Liver (tissue), 8 donors: ENCODE measurements at regions not wholly inside any gene's neighbourhood (a gene's known extent, or its start where the extent isn't known, plus 50 kb on each side); places are given as distances from the start of the nearest gene placed in this dataset.

ENCODE experiments used
- DNase-seq: peaks from one replicate; pipeline ENCODE4 v3.0.0-alpha.2; 2017; ENCODE audit warnings: low spot score
- H3K27ac ChIP-seq, 2 donors: one replicate each; pipeline ENCODE4 v1.7.0; 2013; ENCODE audit warnings: inconsistent platforms in 2 of 2, low read length in 2 of 2, control low read depth in 1 of 2, low read depth in 1 of 2, mild to moderate bottlenecking in 1 of 2
- H3K27me3 ChIP-seq, 4 donors: one replicate each; pipeline versions ENCODE4 v1.6.1 to v1.7.0; 2013; ENCODE audit warnings: low read length in 3 of 4, inconsistent platforms in 1 of 4, mild to moderate bottlenecking in 1 of 4, moderate library complexity in 1 of 4; ENCODE audit not compliant: control insufficient read depth in 4 of 4, insufficient read depth in 4 of 4
- H3K36me3 ChIP-seq, 4 donors: one replicate each; pipeline versions ENCODE4 v1.6.1 to v1.7.0; 2013; ENCODE audit warnings: low read length in 3 of 4, mild to moderate bottlenecking in 3 of 4, low read depth in 1 of 4, moderate library complexity in 1 of 4; ENCODE audit not compliant: control insufficient read depth in 4 of 4, insufficient read depth in 3 of 4
- H3K4me1 ChIP-seq, 4 donors: one replicate each; pipeline versions ENCODE4 v1.6.1 to v1.7.0; 2013; ENCODE audit warnings: low read length in 3 of 4, mild to moderate bottlenecking in 3 of 4, moderate library complexity in 1 of 4; ENCODE audit not compliant: control insufficient read depth in 4 of 4, insufficient read depth in 4 of 4
- H3K4me3 ChIP-seq, 3 donors: one replicate each; pipeline versions ENCODE4 v1.6.1 to v1.7.0; 2013; ENCODE audit warnings: low read length in 3 of 3, control low read depth in 1 of 3, low read depth in 1 of 3, mild to moderate bottlenecking in 1 of 3
- H3K9ac ChIP-seq, 2 donors: one replicate each; pipeline ENCODE4 v1.7.0; 2013; ENCODE audit warnings: low read length in 2 of 2, mild to moderate bottlenecking in 2 of 2, moderate library complexity in 2 of 2, control low read depth in 1 of 2, low read depth in 1 of 2
- H3K9me3 ChIP-seq, 4 donors: one replicate each; pipeline versions ENCODE4 v1.6.1 to v1.7.0; 2013; ENCODE audit warnings: low read length in 3 of 4; ENCODE audit not compliant: control insufficient read depth in 4 of 4
- EGR1 ChIP-seq, 2 donors: IDR thresholded peaks; 2 replicates each; pipeline ENCODE4 v1.6.1; 2016 to 2018; ENCODE audit warnings: antibody characterized with exemption in 2 of 2, low read depth in 2 of 2
- FOXA1 ChIP-seq: IDR thresholded peaks from 2 replicates; pipeline ENCODE4 v1.6.1; 2016; ENCODE audit warnings: antibody characterized with exemption
- FOXA2 ChIP-seq: IDR thresholded peaks from 2 replicates; pipeline ENCODE4 v1.6.1; 2016; ENCODE audit warnings: antibody characterized with exemption
- GABPA ChIP-seq, 2 donors: IDR thresholded peaks in 1 of 2; conservative IDR thresholded peaks in 1 of 2; 2 replicates each; pipeline ENCODE4 v1.6.1; 2016; ENCODE audit warnings: antibody characterized with exemption in 2 of 2, mild to moderate bottlenecking in 1 of 2, moderate library complexity in 1 of 2
- HNF4A ChIP-seq, 2 donors: conservative IDR thresholded peaks; 2 replicates each; pipeline ENCODE4 v1.6.1; 2016; ENCODE audit warnings: antibody characterized with exemption in 2 of 2, mild to moderate bottlenecking in 2 of 2
- JUND ChIP-seq, 2 donors: IDR thresholded peaks; 2 replicates each; pipeline ENCODE4 v1.6.1; 2016; ENCODE audit warnings: antibody characterized with exemption in 2 of 2
- RAD21 ChIP-seq, 2 donors: IDR thresholded peaks; 2 replicates each; pipeline ENCODE4 v1.6.1; 2016; ENCODE audit warnings: antibody characterized with exemption in 2 of 2, mild to moderate bottlenecking in 2 of 2
- REST ChIP-seq: IDR thresholded peaks from 2 replicates; pipeline ENCODE4 v1.6.1; 2016; ENCODE audit warnings: antibody characterized with exemption, mild to moderate bottlenecking
- SP1 ChIP-seq: IDR thresholded peaks from 2 replicates; pipeline ENCODE4 v1.6.1; 2018; ENCODE audit warnings: antibody characterized with exemption, mild to moderate bottlenecking
- TAF1 ChIP-seq: conservative IDR thresholded peaks from 2 replicates; pipeline ENCODE4 v1.6.1; 2016; ENCODE audit warnings: antibody characterized with exemption, mild to moderate bottlenecking
- YY1 ChIP-seq: IDR thresholded peaks from 2 replicates; pipeline ENCODE4 v1.6.1; 2016; ENCODE audit warnings: antibody characterized with exemption, mild to moderate bottlenecking
- WGBS: extraction: QIAGEN DNeasy Blood & Tissue Kit; methylation state at CpG from one replicate; pipeline ENCODE4 v1.1.7; 2013; 5-methylcytosine and 5-hydroxymethylcytosine counted together
- TF ChIP-seq, protein P1 (sequence below): IDR thresholded peaks from 2 replicates; pipeline ENCODE4 v1.6.1; 2016; ENCODE audit warnings: antibody characterized with exemption
- TF ChIP-seq, protein P2 (sequence below): IDR thresholded peaks from 2 replicates; pipeline ENCODE4 v1.6.1; 2016; ENCODE audit warnings: antibody characterized with exemption
- TF ChIP-seq, protein P3 (sequence below): fragments of 150-350 bp; IDR thresholded peaks from 2 replicates; pipeline ENCODE4 v1.5.1; 2017; ENCODE audit warnings: improper control_type of control experiment, low read depth, low read length; ENCODE audit not compliant: missing input control
- donor health status: healthy.
- donor health status: healthy.
- donor health status: healthy.
- donor health status: healthy.
- donor health status: healthy.

GRCh38 chr6:53730767-53731166, 64.0 kb upstream of the LRRC1 start:
- no peaks in the 10 kb centered on the region for H3K36me3 ChIP-seq
- peaks cover 0 to 6% (median 3%) of the 10 kb centered on the region in 4 donors for H3K4me1 ChIP-seq
- peaks cover 0 to 2% (median 0%) of the 10 kb centered on the region in 4 donors for H3K27me3 ChIP-seq
- no peak for DNase-seq
- no peak overlapping the region for H3K4me3 ChIP-seq
- no peak overlapping the region for H3K27ac ChIP-seq
- H3K9ac ChIP-seq, result no peak overlapping the region
- H3K9me3 ChIP-seq, result no peaks in the 10 kb centered on the region
- no peak for TF ChIP-seq JUND (IDR thresholded peaks at IDR 0.05)
- TF ChIP-seq, protein P1, sequence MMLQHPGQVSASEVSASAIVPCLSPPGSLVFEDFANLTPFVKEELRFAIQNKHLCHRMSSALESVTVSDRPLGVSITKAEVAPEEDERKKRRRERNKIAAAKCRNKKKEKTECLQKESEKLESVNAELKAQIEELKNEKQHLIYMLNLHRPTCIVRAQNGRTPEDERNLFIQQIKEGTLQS, result no peak
- no peak for TF ChIP-seq HNF4A (conservative IDR thresholded peaks at IDR 0.05)
- TF ChIP-seq FOXA1, result no peak
- TF ChIP-seq SP1, result no peak
- no peak for TF ChIP-seq REST
- TF ChIP-seq GABPA (IDR thresholded peaks at IDR 0.05 in 1 of 2, conservative IDR thresholded peaks at IDR 0.05 in 1 of 2), result no peak
- TF ChIP-seq EGR1 (IDR thresholded peaks at IDR 0.05; ENCODE audit: low read depth in 2 of 2), result no peak
- no peak for TF ChIP-seq TAF1
- TF ChIP-seq YY1, result no peak
- TF ChIP-seq RAD21 (IDR thresholded peaks at IDR 0.05), result no peak
- TF ChIP-seq, protein P2, sequence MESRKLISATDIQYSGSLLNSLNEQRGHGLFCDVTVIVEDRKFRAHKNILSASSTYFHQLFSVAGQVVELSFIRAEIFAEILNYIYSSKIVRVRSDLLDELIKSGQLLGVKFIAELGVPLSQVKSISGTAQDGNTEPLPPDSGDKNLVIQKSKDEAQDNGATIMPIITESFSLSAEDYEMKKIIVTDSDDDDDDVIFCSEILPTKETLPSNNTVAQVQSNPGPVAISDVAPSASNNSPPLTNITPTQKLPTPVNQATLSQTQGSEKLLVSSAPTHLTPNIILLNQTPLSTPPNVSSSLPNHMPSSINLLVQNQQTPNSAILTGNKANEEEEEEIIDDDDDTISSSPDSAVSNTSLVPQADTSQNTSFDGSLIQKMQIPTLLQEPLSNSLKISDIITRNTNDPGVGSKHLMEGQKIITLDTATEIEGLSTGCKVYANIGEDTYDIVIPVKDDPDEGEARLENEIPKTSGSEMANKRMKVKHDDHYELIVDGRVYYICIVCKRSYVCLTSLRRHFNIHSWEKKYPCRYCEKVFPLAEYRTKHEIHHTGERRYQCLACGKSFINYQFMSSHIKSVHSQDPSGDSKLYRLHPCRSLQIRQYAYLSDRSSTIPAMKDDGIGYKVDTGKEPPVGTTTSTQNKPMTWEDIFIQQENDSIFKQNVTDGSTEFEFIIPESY, result no peak

- DNase-seq, result peak; percentile 66
- no peak overlapping the region for H3K27ac ChIP-seq
- no peak overlapping the region for H3K4me3 ChIP-seq
- TF ChIP-seq, protein P3, sequence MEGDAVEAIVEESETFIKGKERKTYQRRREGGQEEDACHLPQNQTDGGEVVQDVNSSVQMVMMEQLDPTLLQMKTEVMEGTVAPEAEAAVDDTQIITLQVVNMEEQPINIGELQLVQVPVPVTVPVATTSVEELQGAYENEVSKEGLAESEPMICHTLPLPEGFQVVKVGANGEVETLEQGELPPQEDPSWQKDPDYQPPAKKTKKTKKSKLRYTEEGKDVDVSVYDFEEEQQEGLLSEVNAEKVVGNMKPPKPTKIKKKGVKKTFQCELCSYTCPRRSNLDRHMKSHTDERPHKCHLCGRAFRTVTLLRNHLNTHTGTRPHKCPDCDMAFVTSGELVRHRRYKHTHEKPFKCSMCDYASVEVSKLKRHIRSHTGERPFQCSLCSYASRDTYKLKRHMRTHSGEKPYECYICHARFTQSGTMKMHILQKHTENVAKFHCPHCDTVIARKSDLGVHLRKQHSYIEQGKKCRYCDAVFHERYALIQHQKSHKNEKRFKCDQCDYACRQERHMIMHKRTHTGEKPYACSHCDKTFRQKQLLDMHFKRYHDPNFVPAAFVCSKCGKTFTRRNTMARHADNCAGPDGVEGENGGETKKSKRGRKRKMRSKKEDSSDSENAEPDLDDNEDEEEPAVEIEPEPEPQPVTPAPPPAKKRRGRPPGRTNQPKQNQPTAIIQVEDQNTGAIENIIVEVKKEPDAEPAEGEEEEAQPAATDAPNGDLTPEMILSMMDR, result peak; percentile 87
- TF ChIP-seq RAD21 (IDR thresholded peaks at IDR 0.05) (peak; percentile 80 to 83), YY1 (no peak), FOXA2 (no peak)
- no peak overlapping the region for H3K9ac ChIP-seq
- H3K9me3 ChIP-seq, result no peaks in the 10 kb centered on the region
- no peaks in the 10 kb centered on the region for H3K27me3 ChIP-seq
- H3K4me1 ChIP-seq, result peaks cover 0 to 6% (median 3%) of the 10 kb centered on the region in 4 donors
- WGBS, result 26% methylated on average over 9 of the region's 9 CpGs
- no peaks in the 10 kb centered on the region for H3K36me3 ChIP-seq
These were observed 63.1 kb upstream of the KLHL31 start for GRCh38 chr6:53728570-53729194.
